VCaP (cell line): ENCODE measurements at regions not wholly inside any gene's neighbourhood (a gene's known extent, or its start where the extent isn't known, plus 50 kb on each side); places are given as distances from the start of the nearest gene placed in this dataset.
A peak's percentile ranks its signal among the peaks of the same experiment; 100 is the strongest.

Experiments used
- H3K27ac ChIP-seq: fragments of 450-650 bp; 2 replicates; pipeline ENCODE4 v1.5.1; 2017
- CTCF ChIP-seq: fragments of 450-650 bp; conservative IDR thresholded peaks from 2 replicates; pipeline ENCODE4 v1.5.1; 2017; ENCODE audit warnings: mild to moderate bottlenecking, moderate library complexity

DNA sequence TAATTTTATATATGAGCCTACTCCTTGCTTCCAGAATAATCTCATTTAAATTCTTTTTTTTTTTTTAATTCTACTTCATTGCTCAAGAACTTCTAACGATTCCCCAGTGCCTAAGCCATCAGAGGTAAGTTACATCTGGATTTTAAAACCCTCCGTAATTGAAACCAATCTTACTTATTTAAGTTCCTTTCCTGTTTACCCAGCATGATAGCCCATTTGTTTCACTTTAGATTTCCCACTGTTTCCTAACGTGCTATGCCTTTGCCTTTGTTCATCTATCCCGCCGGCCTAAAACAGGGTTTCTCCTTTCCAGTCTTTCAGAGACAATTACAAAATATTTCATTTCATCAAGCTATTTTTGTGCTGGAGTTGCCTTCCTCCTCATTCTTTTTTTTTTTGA lies 75.8 kb upstream of the ETV1 start:
- no peak overlapping the region for H3K27ac ChIP-seq

GRCh38 chr7:14055813-14056212 lies 66.3 kb upstream of the ETV1 start:
- TF ChIP-seq CTCF = no peak
- H3K27ac ChIP-seq = no peak overlapping the region

More for the DNA sequence above, 75.8 kb upstream of the ETV1 start:
- TF ChIP-seq CTCF = no peak

GRCh38 chr7:14054125-14054524 lies 64.7 kb upstream of the ETV1 start:
- no peak overlapping the region for H3K27ac ChIP-seq
- TF ChIP-seq CTCF = no peak

DNA sequence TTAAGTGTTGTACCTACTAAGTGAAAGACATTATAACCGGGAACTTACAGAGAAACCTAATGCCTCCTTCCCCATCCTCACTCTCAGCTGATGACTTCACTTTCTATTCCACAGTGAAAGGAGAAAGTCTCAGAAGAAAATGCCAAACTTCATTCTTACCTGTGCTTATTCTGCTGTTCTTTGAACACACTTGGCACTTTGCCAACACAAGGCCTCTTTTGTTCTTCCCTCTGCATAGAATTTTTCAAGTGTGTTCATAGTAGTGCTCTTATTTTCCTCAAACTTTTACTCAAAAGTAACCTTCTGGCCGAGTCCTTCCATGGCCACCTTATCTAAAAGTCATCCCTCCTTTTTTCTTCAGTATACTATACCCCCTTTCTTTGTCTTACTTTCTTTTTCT lies 59.4 kb upstream of the ETV1 start:
- no peak for TF ChIP-seq CTCF
- H3K27ac ChIP-seq = peak overlapping the region; percentile 1; the same call in 1 of the 2 replicates

DNA sequence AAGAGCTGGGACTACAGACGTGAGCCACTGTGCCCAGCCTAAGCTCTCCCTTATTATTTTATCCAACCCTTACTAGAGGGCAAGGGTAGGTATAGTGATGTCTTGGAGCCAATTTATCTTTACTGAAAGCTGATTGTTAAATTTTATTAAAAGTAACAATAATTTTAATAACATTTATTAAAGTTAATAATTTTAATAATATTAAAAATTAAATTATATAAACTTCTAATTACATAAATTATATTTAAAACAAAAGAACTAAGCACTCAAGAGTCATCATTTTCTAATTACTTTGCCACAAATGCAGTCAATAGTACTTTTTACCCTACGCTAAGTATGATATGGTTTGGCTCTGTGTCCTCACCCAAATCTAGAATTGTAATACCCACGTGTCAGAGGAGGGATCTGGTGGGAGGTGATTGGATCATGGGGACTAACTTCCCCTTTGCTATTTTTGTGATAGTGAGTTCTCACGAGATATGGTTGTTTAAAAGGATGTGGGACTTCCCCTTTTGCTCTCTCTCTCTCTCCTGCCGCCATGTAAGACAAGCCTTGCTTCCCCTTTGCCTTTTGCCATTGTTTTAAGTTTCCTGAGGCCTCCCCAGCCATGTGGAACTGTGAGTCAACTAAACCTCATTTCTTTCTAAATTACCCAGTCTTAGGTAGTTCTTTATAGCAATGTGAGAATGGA lies 58.4 kb upstream of the ETV1 start:
- no peak overlapping the region for H3K27ac ChIP-seq
- TF ChIP-seq CTCF = no peak

DNA sequence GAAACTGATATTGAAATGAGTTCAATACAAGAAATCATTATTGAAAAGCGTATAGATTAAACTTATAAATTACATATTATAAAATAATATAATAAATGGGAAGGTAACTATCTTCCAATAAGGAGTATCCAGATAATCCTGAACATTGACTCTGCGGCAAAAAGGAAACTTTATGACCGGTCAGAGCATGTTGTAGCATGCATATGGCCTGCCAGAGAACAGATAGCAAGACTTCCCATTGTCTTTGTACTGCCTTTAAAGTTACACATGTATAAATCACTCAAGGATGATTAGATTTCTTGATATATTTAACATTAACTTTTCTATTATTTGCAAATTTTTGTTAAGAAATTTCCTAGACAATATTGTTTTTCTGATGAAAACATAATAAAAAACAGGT lies 56.2 kb upstream of the ETV1 start:
- no peak for TF ChIP-seq CTCF
- H3K27ac ChIP-seq = no peak overlapping the region

DNA sequence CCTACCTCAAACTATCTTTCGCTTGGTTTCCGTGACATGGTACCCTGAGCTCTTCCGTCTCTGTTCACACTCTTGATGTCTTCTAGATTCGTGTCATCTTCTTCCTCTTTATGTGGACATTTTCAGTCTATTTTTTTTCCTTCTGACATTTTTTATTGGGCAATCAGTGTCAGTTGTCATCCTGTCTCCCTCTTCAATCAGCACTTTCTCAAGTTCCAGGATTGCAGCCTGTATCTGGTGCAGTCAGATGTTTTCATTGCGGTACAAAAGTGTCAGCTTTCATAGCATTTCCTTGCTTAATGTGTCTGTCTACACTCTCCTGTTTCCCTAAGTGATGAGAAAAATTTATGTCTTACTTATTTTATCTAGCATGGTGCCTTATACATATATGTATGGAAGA lies 51.1 kb upstream of the ETV1 start:
- no peak overlapping the region for H3K27ac ChIP-seq
- TF ChIP-seq CTCF = no peak
